KMS-11 (cell line): ENCODE measurements at regions not wholly inside any gene's neighbourhood (a gene's known extent, or its start where the extent isn't known, plus 50 kb on each side); places are given as distances from the start of the nearest gene placed in this dataset.
"Not testable (repeated sequence)": the region's sequence is repeated elsewhere in the genome, so short reads cannot be mapped to it uniquely, and the experiment has no call there.

ENCODE experiments used
- H2AFZ ChIP-seq: fragments of 200-600 bp; sonication (generic); 2 replicates; pipeline ENCODE4 v1.6.1; 2016; ENCODE audit warnings: antibody characterized with exemption, mixed run types, low read depth
- H3K27ac ChIP-seq: fragments of 200-600 bp; sonication (generic); 2 replicates; pipeline ENCODE4 v1.6.1; 2016; ENCODE audit warnings: mild to moderate bottlenecking, mixed run types
- H3K27me3 ChIP-seq: fragments of 200-600 bp; sonication (generic); 2 replicates; pipeline ENCODE4 v1.6.1; 2017; ENCODE audit warnings: mild to moderate bottlenecking, low read depth, mixed run types, moderate library complexity; ENCODE audit not compliant: insufficient read depth
- H3K36me3 ChIP-seq: fragments of 200-600 bp; sonication (generic); 2 replicates; pipeline ENCODE4 v1.6.1; 2017; ENCODE audit warnings: mild to moderate bottlenecking, mixed run types; ENCODE audit not compliant: insufficient read depth
- H3K4me1 ChIP-seq: fragments of 200-600 bp; sonication (generic); 2 replicates; pipeline ENCODE4 v1.6.1; 2016; ENCODE audit warnings: mild to moderate bottlenecking, low read depth, mixed run types; ENCODE audit not compliant: poor library complexity, severe bottlenecking
- H3K4me2 ChIP-seq: fragments of 200-600 bp; sonication (generic); 2 replicates; pipeline ENCODE4 v1.7.0; 2016; ENCODE audit warnings: mild to moderate bottlenecking, mixed run types
- H3K4me3 ChIP-seq: fragments of 200-600 bp; sonication (generic); IDR thresholded peaks from 2 replicates; pipeline ENCODE4 v1.6.1; 2017; ENCODE audit warnings: low read depth, low read length, mixed read lengths; ENCODE audit not compliant: insufficient read depth
- H3K79me2 ChIP-seq: fragments of 200-600 bp; sonication (generic); 2 replicates; pipeline ENCODE4 v1.6.1; 2016; ENCODE audit warnings: low read depth, mixed run types; ENCODE audit not compliant: insufficient read depth
- H3K9ac ChIP-seq: fragments of 200-600 bp; sonication (generic); 2 replicates; pipeline ENCODE4 v1.6.1; 2016; ENCODE audit warnings: mild to moderate bottlenecking, mixed run types
- H4K20me1 ChIP-seq: fragments of 200-600 bp; sonication (generic); 2 replicates; pipeline ENCODE4 v1.6.1; 2016; ENCODE audit warnings: mild to moderate bottlenecking, mixed run types; ENCODE audit not compliant: insufficient read depth
- CTCF ChIP-seq: fragments of 200-600 bp; sonication (generic); conservative IDR thresholded peaks from 2 replicates; pipeline ENCODE4 v1.6.1; 2017; ENCODE audit warnings: low read depth, mild to moderate bottlenecking, antibody characterized with exemption, low read length, moderate library complexity, mixed read lengths

DNA sequence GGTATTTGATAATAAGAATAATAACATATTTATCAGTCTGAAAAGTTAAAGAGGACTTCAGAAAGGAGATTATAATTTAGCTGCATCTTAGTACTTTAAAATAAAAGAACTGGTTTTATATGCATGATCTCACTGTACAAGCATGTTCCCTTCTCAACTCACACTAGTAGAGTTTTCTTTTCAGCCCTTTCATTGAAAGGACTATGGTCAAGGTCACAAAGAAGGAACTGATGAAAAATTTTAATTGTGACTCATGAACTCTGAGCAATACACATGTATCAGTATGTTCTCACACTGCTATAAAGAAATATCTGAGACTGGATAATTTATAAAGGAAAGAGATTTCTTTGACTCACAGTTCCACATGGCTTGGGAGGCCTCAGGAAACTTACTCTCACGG, 73.7 kb upstream of the NDST4 start:
- Histone ChIP-seq H4K20me1 (no peaks in the 10 kb centered on the region), H3K4me1 (no peaks in the 10 kb centered on the region), H3K9ac (no peak overlapping the region), H3K4me3 (no peak overlapping the region), H3K27ac (no peak overlapping the region), H2AFZ (no peak overlapping the region), H3K4me2 (no peak overlapping the region), H3K79me2 (no peaks in the 10 kb centered on the region), H3K36me3 (no peaks in the 10 kb centered on the region), H3K27me3 (no peaks in the 10 kb centered on the region)
- TF ChIP-seq CTCF, result no peak

- not testable (repeated sequence) for H3K4me2 ChIP-seq, H3K27ac ChIP-seq, H2AFZ ChIP-seq, H3K4me3 ChIP-seq, H3K36me3 ChIP-seq, H4K20me1 ChIP-seq, H3K79me2 ChIP-seq, H3K27me3 ChIP-seq, H3K4me1 ChIP-seq, H3K9ac ChIP-seq
Measured at GRCh38 chr4:115179438-115180062, 66.1 kb upstream of the NDST4 start.

GRCh38 chr4:115178687-115179086, 65.3 kb upstream of the NDST4 start:
- H3K27ac ChIP-seq, H3K4me1 ChIP-seq, H2AFZ ChIP-seq, H3K79me2 ChIP-seq, H3K9ac ChIP-seq, H3K4me2 ChIP-seq, H3K36me3 ChIP-seq, H3K27me3 ChIP-seq, H4K20me1 ChIP-seq, H3K4me3 ChIP-seq: not testable (repeated sequence)

GRCh38 chr4:115171220-115171619, 57.8 kb upstream of the NDST4 start:
- Histone ChIP-seq H2AFZ (no peak overlapping the region), H4K20me1 (no peaks in the 10 kb centered on the region), H3K4me3 (no peak overlapping the region), H3K4me2 (no peak overlapping the region), H3K9ac (no peak overlapping the region), H3K27me3 (no peaks in the 10 kb centered on the region), H3K79me2 (no peaks in the 10 kb centered on the region), H3K36me3 (no peaks in the 10 kb centered on the region), H3K4me1 (no peaks in the 10 kb centered on the region), H3K27ac (no peak overlapping the region)
- TF ChIP-seq CTCF, result no peak

DNA sequence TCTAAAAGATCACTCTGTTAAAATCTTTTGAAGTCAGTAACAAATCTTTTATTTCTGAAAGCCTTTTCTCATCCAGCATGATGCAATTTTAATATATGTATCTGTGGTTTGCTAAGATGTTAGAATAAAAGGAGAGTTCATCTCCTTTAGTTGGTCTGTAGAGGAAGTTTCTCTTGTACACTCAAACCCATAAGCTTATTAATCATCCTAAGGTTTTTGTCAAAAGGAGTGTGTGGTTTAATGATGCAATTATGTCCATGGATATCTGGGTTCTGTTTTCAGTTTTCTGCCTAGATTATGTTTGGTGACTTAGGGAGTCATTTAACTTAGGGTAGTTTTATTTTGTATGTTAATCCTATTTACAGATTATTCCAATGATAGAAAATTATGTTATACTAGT, 52.1 kb upstream of the NDST4 start:
- Histone ChIP-seq H2AFZ (no peak overlapping the region), H3K36me3 (no peaks in the 10 kb centered on the region), H3K27ac (no peak overlapping the region), H3K4me1 (no peaks in the 10 kb centered on the region), H3K79me2 (no peaks in the 10 kb centered on the region), H3K4me2 (no peak overlapping the region), H3K9ac (no peak overlapping the region), H3K27me3 (no peaks in the 10 kb centered on the region), H4K20me1 (no peaks in the 10 kb centered on the region), H3K4me3 (no peak overlapping the region)
- TF ChIP-seq CTCF, result no peak
